ENCODE measurements at regions not wholly inside any gene's neighbourhood (a gene's known extent, or its start where the extent isn't known, plus 50 kb on each side); places are given as distances from the start of the nearest gene placed in this dataset.

GRCh38 chr2:129437725-129438124 lies 541.7 kb upstream of the RAB6C start:
- intact Hi-C loops (cut with DNase I) = no loop called here
- no peak overlapping the region for H3K4me3 ChIP-seq
- H3K36me3 ChIP-seq = no peaks in the 10 kb centered on the region
- TF ChIP-seq POLR2AphosphoS5 (IDR thresholded peaks at IDR 0.05) (peak; percentile 20), POLR2A (IDR thresholded peaks at IDR 0.05) (no peak)
- H3K27ac ChIP-seq = no peak overlapping the region
- WGBS = 31% methylated on average over 3 of the region's 3 CpGs
- peak; percentile 48 for DNase-seq (ENCODE audit: low spot score)
- no peaks in the 10 kb centered on the region for H3K9me3 ChIP-seq
- no peaks in the 10 kb centered on the region for H3K4me1 ChIP-seq (replicated peaks)
- no peaks in the 10 kb centered on the region for H3K27me3 ChIP-seq (replicated peaks; ENCODE audit: insufficient read depth)

GRCh38 chr2:129438501-129439057 lies 540.9 kb upstream of the RAB6C start:
- no peaks in the 10 kb centered on the region for H3K9me3 ChIP-seq
- no peak overlapping the region for H3K4me3 ChIP-seq
- no peak for TF ChIP-seq POLR2AphosphoS5 (IDR thresholded peaks at IDR 0.05)
- H3K36me3 ChIP-seq = no peaks in the 10 kb centered on the region
- H3K27ac ChIP-seq = no peak overlapping the region
- no peaks in the 10 kb centered on the region for H3K4me1 ChIP-seq (replicated peaks)
- no peaks in the 10 kb centered on the region for H3K27me3 ChIP-seq (replicated peaks; ENCODE audit: insufficient read depth)
- 75% methylated on average over 13 of the region's 13 CpGs for WGBS
- no peak for DNase-seq (ENCODE audit: low spot score)
- intact Hi-C loops (cut with DNase I) = no loop called here

GRCh38 chr2:129439406-129440302 lies 539.8 kb upstream of the RAB6C start:
- no peak for TF ChIP-seq POLR2A (IDR thresholded peaks at IDR 0.05)
- no peak for TF ChIP-seq POLR2AphosphoS5 (IDR thresholded peaks at IDR 0.05)
- no peak for TF ChIP-seq CTCF (IDR thresholded peaks at IDR 0.05)
- no peak for DNase-seq (ENCODE audit: low spot score)
- no peaks in the 10 kb centered on the region for H3K36me3 ChIP-seq
- H3K27me3 ChIP-seq (replicated peaks; ENCODE audit: insufficient read depth) = no peaks in the 10 kb centered on the region
- H3K9me3 ChIP-seq = no peaks in the 10 kb centered on the region
- intact Hi-C loops (cut with DNase I) = no loop called here
- no peak overlapping the region for H3K4me3 ChIP-seq
- WGBS = 85% methylated on average over 13 of the region's 13 CpGs
- no peaks in the 10 kb centered on the region for H3K4me1 ChIP-seq (replicated peaks)
- H3K27ac ChIP-seq = no peak overlapping the region

- no peak for DNase-seq (ENCODE audit: low spot score)
- Histone ChIP-seq H3K4me3 (no peak overlapping the region), H3K27ac (no peak overlapping the region), H3K9me3 (no peaks in the 10 kb centered on the region), H3K36me3 (no peaks in the 10 kb centered on the region), H3K4me1 (replicated peaks) (no peaks in the 10 kb centered on the region), H3K27me3 (replicated peaks; ENCODE audit: insufficient read depth) (no peaks in the 10 kb centered on the region)
- TF ChIP-seq CTCF (IDR thresholded peaks at IDR 0.05) = no peak
- TF ChIP-seq POLR2A (IDR thresholded peaks at IDR 0.05) = no peak
- TF ChIP-seq POLR2AphosphoS5 (IDR thresholded peaks at IDR 0.05) = no peak
- intact Hi-C loops (cut with DNase I) = no loop called here
Measured at GRCh38 chr2:129441610-129442009, 537.9 kb upstream of the RAB6C start.

- intact Hi-C loops (cut with DNase I) = no loop called here
- no peaks in the 10 kb centered on the region for H3K4me1 ChIP-seq (replicated peaks)
- WGBS = 68% methylated on average over 5 of the region's 5 CpGs
- H3K4me3 ChIP-seq = no peak overlapping the region
- no peaks in the 10 kb centered on the region for H3K27me3 ChIP-seq (replicated peaks; ENCODE audit: insufficient read depth)
- no peaks in the 10 kb centered on the region for H3K9me3 ChIP-seq
- no peak for DNase-seq (ENCODE audit: low spot score)
- H3K27ac ChIP-seq = no peak overlapping the region
- H3K36me3 ChIP-seq = no peaks in the 10 kb centered on the region
- TF ChIP-seq POLR2AphosphoS5 (IDR thresholded peaks at IDR 0.05) (no peak), CTCF (IDR thresholded peaks at IDR 0.05) (no peak), POLR2A (IDR thresholded peaks at IDR 0.05) (no peak)
Measured at GRCh38 chr2:129443235-129443864, 536.1 kb upstream of the RAB6C start.

All from prostate gland (tissue), 2 donors.